ENCODE measurements at regions not wholly inside any gene's neighbourhood (a gene's known extent, or its start where the extent isn't known, plus 50 kb on each side); places are given as distances from the start of the nearest gene placed in this dataset.

DNA sequence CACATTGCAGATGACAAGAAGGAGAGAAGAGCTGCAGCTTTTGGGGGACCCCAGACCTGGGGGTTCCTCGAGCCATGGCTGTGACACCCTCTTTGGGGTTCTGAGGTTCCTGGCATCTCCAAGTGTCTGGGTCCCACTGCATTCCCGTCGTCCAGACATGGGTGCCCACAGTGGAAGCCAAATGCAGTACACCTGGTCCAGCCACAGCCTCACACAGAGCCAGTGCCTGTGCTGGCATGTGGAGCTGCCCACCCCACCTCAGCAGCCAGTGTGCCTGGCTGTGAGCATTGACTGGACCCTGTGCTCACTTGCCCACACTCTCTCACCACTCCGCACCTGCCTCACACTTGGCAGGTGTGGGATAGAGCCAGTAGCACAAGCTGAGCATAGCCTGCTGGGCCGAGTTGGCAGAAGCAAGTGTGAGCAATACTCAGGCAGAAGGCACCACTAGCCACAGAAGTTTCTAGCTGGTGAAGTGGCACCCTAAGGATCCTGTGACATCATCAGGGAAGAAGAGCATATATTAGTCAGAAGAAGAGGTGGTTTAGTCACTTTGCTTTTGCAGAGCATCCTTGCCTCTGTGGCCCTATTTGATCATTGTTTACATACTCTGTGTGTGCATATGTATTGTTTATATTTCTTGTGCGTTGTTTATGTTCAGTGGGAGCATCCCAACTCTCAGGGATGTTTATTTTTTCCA lies 65.0 kb upstream of the MAGEB2 start:
- Histone ChIP-seq H3K4me3 (no peak overlapping the region), H2AFZ (no peak overlapping the region), H3K79me2 (replicated peaks; ENCODE audit: insufficient read depth) (no peaks in the 10 kb centered on the region), H3K4me1 (ENCODE audit: insufficient read depth) (peaks cover 10% of the 10 kb centered on the region), H3K27me3 (ENCODE audit: insufficient read depth) (no peaks in the 10 kb centered on the region), H3K4me2 (no peak overlapping the region), H3K27ac (ENCODE audit: low read depth) (no peak overlapping the region), H4K20me1 (replicated peaks; ENCODE audit: insufficient read depth) (no peaks in the 10 kb centered on the region), H3F3A (replicated peaks; ENCODE audit: low read depth) (no peaks in the 10 kb centered on the region), H3K36me3 (ENCODE audit: insufficient read depth) (no peaks in the 10 kb centered on the region), H3K9me2 (ENCODE audit: insufficient read depth) (no peaks in the 10 kb centered on the region)
- Mint-ChIP-seq H3K27me3 (ENCODE audit: insufficient read depth, low read depth, poor library complexity) (no peaks in the 10 kb centered on the region), H3K27ac (no peak overlapping the region), H3K4me1 (peaks cover 18% of the 10 kb centered on the region), H3K4me3 (no peak overlapping the region), H3K36me3 (ENCODE audit: low read depth) (peaks cover 7% of the 10 kb centered on the region; the same call in 2 of the 3 replicates), H3K9me3 (peaks cover 11% of the 10 kb centered on the region)
- TF ChIP-seq, protein P1, sequence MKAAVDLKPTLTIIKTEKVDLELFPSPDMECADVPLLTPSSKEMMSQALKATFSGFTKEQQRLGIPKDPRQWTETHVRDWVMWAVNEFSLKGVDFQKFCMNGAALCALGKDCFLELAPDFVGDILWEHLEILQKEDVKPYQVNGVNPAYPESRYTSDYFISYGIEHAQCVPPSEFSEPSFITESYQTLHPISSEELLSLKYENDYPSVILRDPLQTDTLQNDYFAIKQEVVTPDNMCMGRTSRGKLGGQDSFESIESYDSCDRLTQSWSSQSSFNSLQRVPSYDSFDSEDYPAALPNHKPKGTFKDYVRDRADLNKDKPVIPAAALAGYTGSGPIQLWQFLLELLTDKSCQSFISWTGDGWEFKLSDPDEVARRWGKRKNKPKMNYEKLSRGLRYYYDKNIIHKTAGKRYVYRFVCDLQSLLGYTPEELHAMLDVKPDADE (IDR thresholded peaks at IDR 0.05): no peak
- TF ChIP-seq CREB1 (CRISPR knock-in tag; IDR thresholded peaks at IDR 0.05; ENCODE audit: low read depth) (no peak), ZNF114 (CRISPR knock-in tag; IDR thresholded peaks at IDR 0.05) (no peak)
- no peak for ATAC-seq
- DNase-seq (ENCODE audit: low spot score): no peak

DNA sequence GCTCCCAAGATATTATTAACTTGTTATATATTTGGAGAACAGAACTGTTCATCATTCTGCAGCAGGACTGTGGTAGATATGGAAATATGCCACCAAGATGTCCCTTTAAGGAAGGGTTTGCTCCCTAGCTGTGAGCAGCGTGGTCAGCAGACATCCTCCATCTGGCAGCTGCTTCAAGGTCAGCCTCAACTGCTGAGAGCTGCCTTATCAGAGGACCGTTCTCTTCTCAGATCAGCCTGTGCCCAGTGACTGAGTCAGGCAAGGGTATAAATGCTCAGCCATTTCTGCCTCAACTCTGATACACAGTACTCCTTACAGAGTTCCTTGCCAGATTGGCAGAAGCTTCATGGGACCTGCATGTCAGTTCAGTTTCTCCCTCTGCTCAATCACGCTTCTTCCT lies 63.4 kb upstream of the MAGEB2 start:
- ATAC-seq (no peak), DNase-seq (ENCODE audit: low spot score) (no peak)
- peaks cover 18% of the 10 kb centered on the region for H3K4me1 Mint-ChIP-seq
- H3K9me3 Mint-ChIP-seq: peaks cover 11% of the 10 kb centered on the region
- Histone ChIP-seq H4K20me1 (replicated peaks; ENCODE audit: insufficient read depth) (no peaks in the 10 kb centered on the region), H3K9me2 (ENCODE audit: insufficient read depth) (no peaks in the 10 kb centered on the region), H3K4me3 (no peak overlapping the region), H3K4me1 (ENCODE audit: insufficient read depth) (peaks cover 10% of the 10 kb centered on the region), H3K36me3 (ENCODE audit: insufficient read depth) (no peaks in the 10 kb centered on the region), H3K27ac (ENCODE audit: low read depth) (no peak overlapping the region), H3K27me3 (ENCODE audit: insufficient read depth) (no peaks in the 10 kb centered on the region), H3F3A (replicated peaks; ENCODE audit: low read depth) (no peaks in the 10 kb centered on the region), H3K79me2 (replicated peaks; ENCODE audit: insufficient read depth) (no peaks in the 10 kb centered on the region), H3K4me2 (no peak overlapping the region), H2AFZ (no peak overlapping the region)
- H3K36me3 Mint-ChIP-seq (ENCODE audit: low read depth): peaks cover 7% of the 10 kb centered on the region; the same call in 2 of the 3 replicates
- no peaks in the 10 kb centered on the region for H3K27me3 Mint-ChIP-seq (ENCODE audit: insufficient read depth, low read depth, poor library complexity)
- no peak overlapping the region for H3K27ac Mint-ChIP-seq
- H3K4me3 Mint-ChIP-seq: no peak overlapping the region
- TF ChIP-seq, protein P2, sequence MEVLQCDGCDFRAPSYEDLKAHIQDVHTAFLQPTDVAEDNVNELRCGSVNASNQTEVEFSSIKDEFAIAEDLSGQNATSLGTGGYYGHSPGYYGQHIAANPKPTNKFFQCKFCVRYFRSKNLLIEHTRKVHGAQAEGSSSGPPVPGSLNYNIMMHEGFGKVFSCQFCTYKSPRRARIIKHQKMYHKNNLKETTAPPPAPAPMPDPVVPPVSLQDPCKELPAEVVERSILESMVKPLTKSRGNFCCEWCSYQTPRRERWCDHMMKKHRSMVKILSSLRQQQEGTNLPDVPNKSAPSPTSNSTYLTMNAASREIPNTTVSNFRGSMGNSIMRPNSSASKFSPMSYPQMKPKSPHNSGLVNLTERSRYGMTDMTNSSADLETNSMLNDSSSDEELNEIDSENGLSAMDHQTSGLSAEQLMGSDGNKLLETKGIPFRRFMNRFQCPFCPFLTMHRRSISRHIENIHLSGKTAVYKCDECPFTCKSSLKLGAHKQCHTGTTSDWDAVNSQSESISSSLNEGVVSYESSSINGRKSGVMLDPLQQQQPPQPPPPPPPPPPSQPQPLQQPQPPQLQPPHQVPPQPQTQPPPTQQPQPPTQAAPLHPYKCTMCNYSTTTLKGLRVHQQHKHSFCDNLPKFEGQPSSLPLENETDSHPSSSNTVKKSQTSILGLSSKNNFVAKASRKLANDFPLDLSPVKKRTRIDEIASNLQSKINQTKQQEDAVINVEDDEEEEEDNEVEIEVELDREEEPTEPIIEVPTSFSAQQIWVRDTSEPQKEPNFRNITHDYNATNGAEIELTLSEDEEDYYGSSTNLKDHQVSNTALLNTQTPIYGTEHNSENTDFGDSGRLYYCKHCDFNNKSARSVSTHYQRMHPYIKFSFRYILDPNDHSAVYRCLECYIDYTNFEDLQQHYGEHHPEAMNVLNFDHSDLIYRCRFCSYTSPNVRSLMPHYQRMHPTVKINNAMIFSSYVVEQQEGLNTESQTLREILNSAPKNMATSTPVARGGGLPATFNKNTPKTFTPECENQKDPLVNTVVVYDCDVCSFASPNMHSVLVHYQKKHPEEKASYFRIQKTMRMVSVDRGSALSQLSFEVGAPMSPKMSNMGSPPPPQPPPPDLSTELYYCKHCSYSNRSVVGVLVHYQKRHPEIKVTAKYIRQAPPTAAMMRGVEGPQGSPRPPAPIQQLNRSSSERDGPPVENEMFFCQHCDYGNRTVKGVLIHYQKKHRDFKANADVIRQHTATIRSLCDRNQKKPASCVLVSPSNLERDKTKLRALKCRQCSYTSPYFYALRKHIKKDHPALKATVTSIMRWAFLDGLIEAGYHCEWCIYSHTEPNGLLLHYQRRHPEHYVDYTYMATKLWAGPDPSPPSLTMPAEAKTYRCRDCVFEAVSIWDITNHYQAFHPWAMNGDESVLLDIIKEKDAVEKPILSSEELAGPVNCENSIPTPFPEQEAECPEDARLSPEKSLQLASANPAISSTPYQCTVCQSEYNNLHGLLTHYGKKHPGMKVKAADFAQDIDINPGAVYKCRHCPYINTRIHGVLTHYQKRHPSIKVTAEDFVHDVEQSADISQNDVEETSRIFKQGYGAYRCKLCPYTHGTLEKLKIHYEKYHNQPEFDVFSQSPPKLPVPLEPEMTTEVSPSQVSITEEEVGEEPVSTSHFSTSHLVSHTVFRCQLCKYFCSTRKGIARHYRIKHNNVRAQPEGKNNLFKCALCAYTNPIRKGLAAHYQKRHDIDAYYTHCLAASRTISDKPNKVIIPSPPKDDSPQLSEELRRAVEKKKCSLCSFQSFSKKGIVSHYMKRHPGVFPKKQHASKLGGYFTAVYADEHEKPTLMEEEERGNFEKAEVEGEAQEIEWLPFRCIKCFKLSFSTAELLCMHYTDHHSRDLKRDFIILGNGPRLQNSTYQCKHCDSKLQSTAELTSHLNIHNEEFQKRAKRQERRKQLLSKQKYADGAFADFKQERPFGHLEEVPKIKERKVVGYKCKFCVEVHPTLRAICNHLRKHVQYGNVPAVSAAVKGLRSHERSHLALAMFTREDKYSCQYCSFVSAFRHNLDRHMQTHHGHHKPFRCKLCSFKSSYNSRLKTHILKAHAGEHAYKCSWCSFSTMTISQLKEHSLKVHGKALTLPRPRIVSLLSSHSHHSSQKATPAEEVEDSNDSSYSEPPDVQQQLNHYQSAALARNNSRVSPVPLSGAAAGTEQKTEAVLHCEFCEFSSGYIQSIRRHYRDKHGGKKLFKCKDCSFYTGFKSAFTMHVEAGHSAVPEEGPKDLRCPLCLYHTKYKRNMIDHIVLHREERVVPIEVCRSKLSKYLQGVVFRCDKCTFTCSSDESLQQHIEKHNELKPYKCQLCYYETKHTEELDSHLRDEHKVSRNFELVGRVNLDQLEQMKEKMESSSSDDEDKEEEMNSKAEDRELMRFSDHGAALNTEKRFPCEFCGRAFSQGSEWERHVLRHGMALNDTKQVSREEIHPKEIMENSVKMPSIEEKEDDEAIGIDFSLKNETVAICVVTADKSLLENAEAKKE (CRISPR knock-in tag; IDR thresholded peaks at IDR 0.05): no peak
- TF ChIP-seq, protein P3, sequence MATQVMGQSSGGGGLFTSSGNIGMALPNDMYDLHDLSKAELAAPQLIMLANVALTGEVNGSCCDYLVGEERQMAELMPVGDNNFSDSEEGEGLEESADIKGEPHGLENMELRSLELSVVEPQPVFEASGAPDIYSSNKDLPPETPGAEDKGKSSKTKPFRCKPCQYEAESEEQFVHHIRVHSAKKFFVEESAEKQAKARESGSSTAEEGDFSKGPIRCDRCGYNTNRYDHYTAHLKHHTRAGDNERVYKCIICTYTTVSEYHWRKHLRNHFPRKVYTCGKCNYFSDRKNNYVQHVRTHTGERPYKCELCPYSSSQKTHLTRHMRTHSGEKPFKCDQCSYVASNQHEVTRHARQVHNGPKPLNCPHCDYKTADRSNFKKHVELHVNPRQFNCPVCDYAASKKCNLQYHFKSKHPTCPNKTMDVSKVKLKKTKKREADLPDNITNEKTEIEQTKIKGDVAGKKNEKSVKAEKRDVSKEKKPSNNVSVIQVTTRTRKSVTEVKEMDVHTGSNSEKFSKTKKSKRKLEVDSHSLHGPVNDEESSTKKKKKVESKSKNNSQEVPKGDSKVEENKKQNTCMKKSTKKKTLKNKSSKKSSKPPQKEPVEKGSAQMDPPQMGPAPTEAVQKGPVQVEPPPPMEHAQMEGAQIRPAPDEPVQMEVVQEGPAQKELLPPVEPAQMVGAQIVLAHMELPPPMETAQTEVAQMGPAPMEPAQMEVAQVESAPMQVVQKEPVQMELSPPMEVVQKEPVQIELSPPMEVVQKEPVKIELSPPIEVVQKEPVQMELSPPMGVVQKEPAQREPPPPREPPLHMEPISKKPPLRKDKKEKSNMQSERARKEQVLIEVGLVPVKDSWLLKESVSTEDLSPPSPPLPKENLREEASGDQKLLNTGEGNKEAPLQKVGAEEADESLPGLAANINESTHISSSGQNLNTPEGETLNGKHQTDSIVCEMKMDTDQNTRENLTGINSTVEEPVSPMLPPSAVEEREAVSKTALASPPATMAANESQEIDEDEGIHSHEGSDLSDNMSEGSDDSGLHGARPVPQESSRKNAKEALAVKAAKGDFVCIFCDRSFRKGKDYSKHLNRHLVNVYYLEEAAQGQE (IDR thresholded peaks at IDR 0.05; ENCODE audit: unreplicated experiment): no peak
- no peak for TF ChIP-seq JUNB (IDR thresholded peaks at IDR 0.05; ENCODE audit: unreplicated experiment)
- no peak for TF ChIP-seq ZNF331 (CRISPR knock-in tag; IDR thresholded peaks at IDR 0.05; ENCODE audit: low read depth)
- TF ChIP-seq EZH2phosphoT487 (IDR thresholded peaks at IDR 0.05; ENCODE audit: unreplicated experiment): no peak
- no peak for TF ChIP-seq EZH2 (IDR thresholded peaks at IDR 0.05; ENCODE audit: low read depth, unreplicated experiment)

All from GM23338 (cell line).